Smooth muscle cell (in vitro differentiated cells): ENCODE measurements at regions not wholly inside any gene's neighbourhood (a gene's known extent, or its start where the extent isn't known, plus 50 kb on each side); places are given as distances from the start of the nearest gene placed in this dataset.

Experiments
- DNase-seq: peaks from one replicate; lab custom pipeline; 2025; ENCODE audit not compliant: unreplicated experiment; lab: John Stamatoyannopoulos, UW
- H2AFZ ChIP-seq: fragments of 200-600 bp; sonication (generic); 2 replicates; pipeline ENCODE4 v1.6.0; 2016; ENCODE audit warnings: antibody characterized with exemption, low read depth, mild to moderate bottlenecking
- H3F3A ChIP-seq: fragments of 200-600 bp; sonication (generic); 2 replicates; pipeline ENCODE4 v1.6.0; 2017; ENCODE audit warnings: antibody characterized with exemption, low read depth
- H3K27ac ChIP-seq: fragments of 200-600 bp; sonication (generic); 2 replicates; pipeline ENCODE4 v1.5.1; 2016; ENCODE audit warnings: low read depth, mild to moderate bottlenecking
- H3K27me3 ChIP-seq: fragments of 200-600 bp; sonication (generic); 2 replicates; pipeline ENCODE4 v1.6.1; 2016; ENCODE audit warnings: low read depth, mild to moderate bottlenecking
- H3K36me3 ChIP-seq: fragments of 200-600 bp; sonication (generic); 2 replicates; pipeline ENCODE4 v1.5.1; 2016; ENCODE audit warnings: low read depth
- H3K4me1 ChIP-seq: fragments of 200-600 bp; sonication (generic); 2 replicates; pipeline ENCODE4 v1.5.1; 2016; ENCODE audit warnings: low read depth
- H3K4me2 ChIP-seq: fragments of 200-600 bp; sonication (generic); 2 replicates; pipeline ENCODE4 v1.6.0; 2016; ENCODE audit warnings: mild to moderate bottlenecking
- H3K4me3 ChIP-seq: fragments of 200-600 bp; sonication (generic); 2 replicates; pipeline ENCODE4 v1.5.1; 2016; ENCODE audit warnings: mild to moderate bottlenecking
- H3K79me2 ChIP-seq: fragments of 200-600 bp; sonication (generic); 2 replicates; pipeline ENCODE4 v1.6.0; 2016; ENCODE audit warnings: low read depth, mild to moderate bottlenecking
- H3K9ac ChIP-seq: fragments of 200-600 bp; sonication (generic); 2 replicates; pipeline ENCODE4 v1.6.0; 2016; ENCODE audit warnings: low read depth
- H3K9me3 ChIP-seq: fragments of 200-600 bp; sonication (generic); replicated peaks from 2 replicates; pipeline ENCODE4 v1.5.1; 2016; ENCODE audit warnings: low read depth
- H4K20me1 ChIP-seq: fragments of 200-600 bp; sonication (generic); 2 replicates; pipeline ENCODE4 v1.6.0; 2016; ENCODE audit warnings: low read depth
- CTCF ChIP-seq: fragments of 200-600 bp; sonication (generic); IDR thresholded peaks from 2 replicates; pipeline ENCODE4 v1.5.1; 2017; ENCODE audit warnings: borderline replicate concordance, mild to moderate bottlenecking, antibody characterized with exemption; ENCODE audit not compliant: insufficient read depth, poor library complexity, severe bottlenecking
- WGBS: methylation state at CpG from one replicate; pipeline ENCODE4 v1.1.7; 2016; ENCODE audit warnings: low lambda C conversion rate; 5-methylcytosine and 5-hydroxymethylcytosine counted together

- no peak for DNase-seq
- WGBS, result 86% methylated on average over 4 of the region's 4 CpGs
Measured at GRCh38 chr3:59551834-59552233, 502.0 kb upstream of the CFAP20DC start.

GRCh38 chr3:59549962-59550361 is 500.1 kb upstream of the CFAP20DC start:
- no peak for DNase-seq
- H3K27me3 ChIP-seq, result no peaks in the 10 kb centered on the region
- TF ChIP-seq CTCF, result no peak
- H3K27ac ChIP-seq, result no peak overlapping the region
- H3K4me1 ChIP-seq, result peaks cover 15% of the 10 kb centered on the region
- H3F3A ChIP-seq, result no peaks in the 10 kb centered on the region
- no peaks in the 10 kb centered on the region for H3K9me3 ChIP-seq
- H3K4me3 ChIP-seq, result no peak overlapping the region
- 73% methylated on average over 1 of the region's 1 CpG for WGBS
- no peaks in the 10 kb centered on the region for H3K79me2 ChIP-seq
- H3K4me2 ChIP-seq, result no peak overlapping the region
- no peaks in the 10 kb centered on the region for H4K20me1 ChIP-seq
- no peak overlapping the region for H3K9ac ChIP-seq
- H2AFZ ChIP-seq, result no peak overlapping the region
- no peaks in the 10 kb centered on the region for H3K36me3 ChIP-seq

More at GRCh38 chr3:59551834-59552233, 502.0 kb upstream of the CFAP20DC start:
- peaks cover 15% of the 10 kb centered on the region for H3K4me1 ChIP-seq
- no peak for TF ChIP-seq CTCF
- no peaks in the 10 kb centered on the region for H3K36me3 ChIP-seq
- H3K9me3 ChIP-seq, result no peaks in the 10 kb centered on the region
- H3K4me3 ChIP-seq, result no peak overlapping the region
- H3K27me3 ChIP-seq, result no peaks in the 10 kb centered on the region
- H3K79me2 ChIP-seq, result no peaks in the 10 kb centered on the region
- no peak overlapping the region for H3K9ac ChIP-seq
- H3K4me2 ChIP-seq, result no peak overlapping the region
- no peak overlapping the region for H3K27ac ChIP-seq
- no peaks in the 10 kb centered on the region for H3F3A ChIP-seq
- H2AFZ ChIP-seq, result no peak overlapping the region
- no peaks in the 10 kb centered on the region for H4K20me1 ChIP-seq

- no peaks in the 10 kb centered on the region for H3K9me3 ChIP-seq
- no peak overlapping the region for H3K9ac ChIP-seq
- H3F3A ChIP-seq, result no peaks in the 10 kb centered on the region
- no peak overlapping the region for H3K4me3 ChIP-seq
- no peaks in the 10 kb centered on the region for H3K79me2 ChIP-seq
- peaks cover 15% of the 10 kb centered on the region for H3K4me1 ChIP-seq
- no peaks in the 10 kb centered on the region for H3K27me3 ChIP-seq
- no peaks in the 10 kb centered on the region for H3K36me3 ChIP-seq
- H2AFZ ChIP-seq, result no peak overlapping the region
- 92% methylated on average over 3 of the region's 3 CpGs for WGBS
- no peaks in the 10 kb centered on the region for H4K20me1 ChIP-seq
- H3K27ac ChIP-seq, result no peak overlapping the region
- no peak for DNase-seq
- no peak overlapping the region for H3K4me2 ChIP-seq
- no peak for TF ChIP-seq CTCF
Measured at GRCh38 chr3:59547874-59548273, 498.0 kb upstream of the CFAP20DC start.

GRCh38 chr3:59546522-59546921 is 496.7 kb upstream of the CFAP20DC start:
- WGBS, result 85% methylated on average over 1 of the region's 1 CpG
- Histone ChIP-seq H3K27me3 (no peaks in the 10 kb centered on the region), H3K4me3 (no peak overlapping the region)

More at GRCh38 chr3:59546522-59546921, 496.7 kb upstream of the CFAP20DC start:
- Histone ChIP-seq H3K9ac (no peak overlapping the region), H3K27ac (no peak overlapping the region), H3K36me3 (no peaks in the 10 kb centered on the region), H3F3A (no peaks in the 10 kb centered on the region), H3K79me2 (no peaks in the 10 kb centered on the region), H2AFZ (no peak overlapping the region), H4K20me1 (no peaks in the 10 kb centered on the region), H3K4me2 (no peak overlapping the region), H3K4me1 (peaks cover 15% of the 10 kb centered on the region), H3K9me3 (no peaks in the 10 kb centered on the region)
- TF ChIP-seq CTCF, result no peak
- DNase-seq, result no peak
